ENCODE measurements at regions not wholly inside any gene's neighbourhood (a gene's known extent, or its start where the extent isn't known, plus 50 kb on each side); places are given as distances from the start of the nearest gene placed in this dataset.
"Not testable (repeated sequence)": the region's sequence is repeated elsewhere in the genome, so short reads cannot be mapped to it uniquely, and the experiment has no call there.

- no peaks in the 10 kb centered on the region for H3K36me3 ChIP-seq
- no peak for DNase-seq (ENCODE audit: low spot score in 2 of 2)
- no peaks in the 10 kb centered on the region for H3K9me3 ChIP-seq
- no peak for TF ChIP-seq POLR2A (IDR thresholded peaks at IDR 0.05)
- WGBS, 2 donors, result 65 to 92% methylated on average over 1 of the region's 1 CpG
- no peak overlapping the region for H3K4me3 ChIP-seq
- H3K4me1 ChIP-seq, result no peaks in the 10 kb centered on the region
- no peaks in the 10 kb centered on the region for H3K27me3 ChIP-seq
- no peak overlapping the region for H3K27ac ChIP-seq
Measured at GRCh38 chr3:3923619-3924018, 124.4 kb downstream of the LRRN1 start.

GRCh38 chr3:3927198-3927597, 128.0 kb downstream of the LRRN1 start:
- no peak overlapping the region for H3K4me3 ChIP-seq
- H3K36me3 ChIP-seq, result no peaks in the 10 kb centered on the region
- H3K27ac ChIP-seq, result no peak overlapping the region
- H3K4me1 ChIP-seq, result no peaks in the 10 kb centered on the region
- no peaks in the 10 kb centered on the region for H3K27me3 ChIP-seq
- TF ChIP-seq POLR2A (IDR thresholded peaks at IDR 0.05), result no peak
- TF ChIP-seq EP300 (IDR thresholded peaks at IDR 0.05), result no peak
- no peak for TF ChIP-seq CTCF (IDR thresholded peaks at IDR 0.05)
- WGBS, 2 donors, result 83 to 96% methylated on average over 1 of the region's 1 CpG
- no peak for DNase-seq (ENCODE audit: low spot score in 2 of 2)
- H3K9me3 ChIP-seq, result peaks cover 0 to 15% (median 0%) of the 10 kb centered on the region in 4 donors

- Histone ChIP-seq H3K4me3 (no peak overlapping the region), H3K4me1 (no peaks in the 10 kb centered on the region), H3K9me3 (peaks cover 0 to 15% (median 0%) of the 10 kb centered on the region in 4 donors), H3K27ac (no peak overlapping the region), H3K36me3 (no peaks in the 10 kb centered on the region), H3K27me3 (no peaks in the 10 kb centered on the region)
- WGBS, 2 donors, result 80 to 84% methylated on average over 1 of the region's 1 CpG
- TF ChIP-seq POLR2A (IDR thresholded peaks at IDR 0.05) (no peak), CTCF (IDR thresholded peaks at IDR 0.05) (no peak), EP300 (IDR thresholded peaks at IDR 0.05) (no peak)
- DNase-seq (ENCODE audit: low spot score in 2 of 2), result no peak
Measured at GRCh38 chr3:3927965-3928364, 128.7 kb downstream of the LRRN1 start.

- not testable (repeated sequence) for H3K27ac ChIP-seq; H3K4me3 ChIP-seq; H3K36me3 ChIP-seq; DNase-seq (ENCODE audit: low spot score in 2 of 2); H3K4me1 ChIP-seq; H3K27me3 ChIP-seq
- WGBS, 2 donors, result 77 to 98% methylated on average over 8 of the region's 8 CpGs
- H3K9me3 ChIP-seq, result peaks cover 0 to 49% (median under 1%) of the 10 kb centered on the region in 4 donors
Measured at GRCh38 chr3:3941380-3941779, 142.1 kb downstream of the LRRN1 start.

- 0 to 40% methylated on average over 1 of the region's 1 CpG for WGBS, 2 donors
- no peak for TF ChIP-seq CTCF (IDR thresholded peaks at IDR 0.05)
Measured at GRCh38 chr3:3951071-3951470, 151.8 kb downstream of the LRRN1 start.

GRCh38 chr3:3951501-3951900, 152.3 kb downstream of the LRRN1 start:
- H3K4me3 ChIP-seq, result no peak overlapping the region
- no peak for DNase-seq (ENCODE audit: low spot score in 2 of 2)
- 67 to 79% methylated on average over 7 of the region's 7 CpGs for WGBS, 2 donors
- H3K27me3 ChIP-seq, result no peaks in the 10 kb centered on the region
- no peaks in the 10 kb centered on the region for H3K9me3 ChIP-seq
- TF ChIP-seq EP300 (IDR thresholded peaks at IDR 0.05) (no peak), CTCF (IDR thresholded peaks at IDR 0.05) (no peak), POLR2A (IDR thresholded peaks at IDR 0.05) (no peak)
- H3K4me1 ChIP-seq, result no peaks in the 10 kb centered on the region
- H3K36me3 ChIP-seq, result peaks cover 0 to 12% (median 0%) of the 10 kb centered on the region in 3 donors
- H3K27ac ChIP-seq, result no peak overlapping the region

More at GRCh38 chr3:3951071-3951470, 151.8 kb downstream of the LRRN1 start:
- H3K27me3 ChIP-seq, result no peaks in the 10 kb centered on the region
- H3K4me3 ChIP-seq, result no peak overlapping the region
- no peaks in the 10 kb centered on the region for H3K9me3 ChIP-seq
- no peak overlapping the region for H3K27ac ChIP-seq
- H3K36me3 ChIP-seq, result peaks cover 0 to 12% (median 0%) of the 10 kb centered on the region in 3 donors
- no peaks in the 10 kb centered on the region for H3K4me1 ChIP-seq
- no peak for DNase-seq (ENCODE audit: low spot score in 2 of 2)

- H3K36me3 ChIP-seq; H3K27ac ChIP-seq; H3K9me3 ChIP-seq; H3K4me3 ChIP-seq; DNase-seq (ENCODE audit: low spot score in 2 of 2); H3K4me1 ChIP-seq; H3K27me3 ChIP-seq: not testable (repeated sequence)
- WGBS, 2 donors, result 80 to 93% methylated on average over 7 to 8 of the region's 14 CpGs
Measured at GRCh38 chr3:3962867-3963266, 163.6 kb downstream of the LRRN1 start.

Measured in tibial nerve (tissue), 4 donors.